Cardiac septum (tissue), 1 donor: ENCODE measurements at regions not wholly inside any gene's neighbourhood (a gene's known extent, or its start where the extent isn't known, plus 50 kb on each side); places are given as distances from the start of the nearest gene placed in this dataset.
A peak's percentile ranks its signal among the peaks of the same experiment; 100 is the strongest.

ENCODE experiments used
- DNase-seq: peaks from one replicate; pipeline ENCODE4 v3.0.0-alpha.2; 2020; ENCODE audit warnings: low spot score
- intact Hi-C: fragments of 100-400 bp; cut with DNase I; formaldehyde crosslinking; loops from one replicate; pipeline ENCODE4 v1.14.0; 2022
- donor health status: DM: no; HTN: no; CAD: no.

GRCh38 chr1:230518511-230518910, 92.4 kb upstream of the PGBD5 start:
- DNase-seq = no peak
- intact Hi-C loops = no loop called here

- DNase-seq = peak; percentile 80
Measured at GRCh38 chr1:230517786-230518185, 91.7 kb upstream of the PGBD5 start.

GRCh38 chr1:230517326-230517725, 91.2 kb upstream of the PGBD5 start:
- no peak for DNase-seq
- intact Hi-C loops = no loop called here

More at GRCh38 chr1:230517786-230518185, 91.7 kb upstream of the PGBD5 start:
- intact Hi-C loops = no loop called here

- DNase-seq = no peak
- intact Hi-C loops = no loop called here
Measured at GRCh38 chr1:230516889-230517288, 90.8 kb upstream of the PGBD5 start.

- no peak for DNase-seq
- intact Hi-C loops = no loop called here
Measured at GRCh38 chr1:230515451-230516145, 89.5 kb upstream of the PGBD5 start.

- intact Hi-C loops = no loop called here
- DNase-seq = no peak
Measured at GRCh38 chr1:230510496-230510895, 84.4 kb upstream of the PGBD5 start.

GRCh38 chr1:230509281-230509977, 83.3 kb upstream of the PGBD5 start:
- no peak for DNase-seq
- intact Hi-C loops = no loop called here

- intact Hi-C loops = no loop called here
- no peak for DNase-seq
Measured at GRCh38 chr1:230507666-230508402, 81.7 kb upstream of the PGBD5 start.

GRCh38 chr1:230507236-230507635, 81.1 kb upstream of the PGBD5 start:
- intact Hi-C loops = no loop called here
- DNase-seq = no peak

GRCh38 chr1:230506451-230506850, 80.3 kb upstream of the PGBD5 start:
- intact Hi-C loops = no loop called here
- DNase-seq = no peak

- intact Hi-C loops = no loop called here
- DNase-seq = no peak
Measured at GRCh38 chr1:230504310-230504709, 78.2 kb upstream of the PGBD5 start.

GRCh38 chr1:230503726-230504125, 77.6 kb upstream of the PGBD5 start:
- no peak for DNase-seq
- intact Hi-C loops = no loop called here

GRCh38 chr1:230502996-230503395, 76.9 kb upstream of the PGBD5 start:
- DNase-seq = no peak
- intact Hi-C loops = no loop called here

- intact Hi-C loops = no loop called here
- DNase-seq = no peak
Measured at GRCh38 chr1:230502306-230502705, 76.2 kb upstream of the PGBD5 start.

- DNase-seq = no peak
Measured at GRCh38 chr1:230501849-230502248, 75.7 kb upstream of the PGBD5 start.

GRCh38 chr1:230501242-230501641, 75.1 kb upstream of the PGBD5 start:
- DNase-seq = no peak
- intact Hi-C loops = no loop called here

More at GRCh38 chr1:230501849-230502248, 75.7 kb upstream of the PGBD5 start:
- intact Hi-C loops = no loop called here

GRCh38 chr1:230500063-230500462, 73.9 kb upstream of the PGBD5 start:
- DNase-seq = no peak
- intact Hi-C loops = no loop called here

GRCh38 chr1:230499496-230499895, 73.4 kb upstream of the PGBD5 start:
- intact Hi-C loops = no loop called here
- DNase-seq = no peak

- intact Hi-C loops = no loop called here
- no peak for DNase-seq
Measured at GRCh38 chr1:230498704-230499103, 72.6 kb upstream of the PGBD5 start.

GRCh38 chr1:230496451-230496850, 70.3 kb upstream of the PGBD5 start:
- no peak for DNase-seq

More at GRCh38 chr1:230496451-230496850, 70.3 kb upstream of the PGBD5 start:
- intact Hi-C loops = no loop called here
